Fibroblast of gingiva (primary cell): ENCODE measurements at regions not wholly inside any gene's neighbourhood (a gene's known extent, or its start where the extent isn't known, plus 50 kb on each side); places are given as distances from the start of the nearest gene placed in this dataset.

ENCODE experiments used
- DNase-seq: peaks from one replicate; pipeline ENCODE4 v3.0.0-alpha.2; 2011; ENCODE audit warnings: low read depth

- DNase-seq = no peak
These were observed 173.6 kb downstream of the ARHGAP12 start for GRCh38 chr10:31754803-31755624.

- no peak for DNase-seq
These were observed 174.9 kb downstream of the ARHGAP12 start for GRCh38 chr10:31753681-31754080.

GRCh38 chr10:31752170-31752569 is 176.5 kb downstream of the ARHGAP12 start:
- no peak for DNase-seq

DNA sequence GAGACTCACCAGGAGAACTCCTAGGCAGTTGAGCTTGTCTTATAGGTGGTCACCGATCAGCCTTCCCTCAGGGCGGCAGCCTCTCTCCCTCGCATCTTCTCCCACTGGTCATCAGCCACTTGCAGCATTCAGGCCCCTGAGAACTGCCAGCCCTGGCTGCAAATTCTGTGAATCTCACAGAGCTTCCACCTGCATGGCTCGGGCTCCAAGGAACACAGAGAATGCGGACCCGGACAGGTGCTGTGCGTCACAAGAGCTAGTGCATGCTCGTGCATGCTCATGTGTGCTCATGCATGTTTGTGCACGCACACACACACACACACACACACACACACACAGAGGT is 176.9 kb downstream of the ARHGAP12 start:
- no peak for DNase-seq

DNA sequence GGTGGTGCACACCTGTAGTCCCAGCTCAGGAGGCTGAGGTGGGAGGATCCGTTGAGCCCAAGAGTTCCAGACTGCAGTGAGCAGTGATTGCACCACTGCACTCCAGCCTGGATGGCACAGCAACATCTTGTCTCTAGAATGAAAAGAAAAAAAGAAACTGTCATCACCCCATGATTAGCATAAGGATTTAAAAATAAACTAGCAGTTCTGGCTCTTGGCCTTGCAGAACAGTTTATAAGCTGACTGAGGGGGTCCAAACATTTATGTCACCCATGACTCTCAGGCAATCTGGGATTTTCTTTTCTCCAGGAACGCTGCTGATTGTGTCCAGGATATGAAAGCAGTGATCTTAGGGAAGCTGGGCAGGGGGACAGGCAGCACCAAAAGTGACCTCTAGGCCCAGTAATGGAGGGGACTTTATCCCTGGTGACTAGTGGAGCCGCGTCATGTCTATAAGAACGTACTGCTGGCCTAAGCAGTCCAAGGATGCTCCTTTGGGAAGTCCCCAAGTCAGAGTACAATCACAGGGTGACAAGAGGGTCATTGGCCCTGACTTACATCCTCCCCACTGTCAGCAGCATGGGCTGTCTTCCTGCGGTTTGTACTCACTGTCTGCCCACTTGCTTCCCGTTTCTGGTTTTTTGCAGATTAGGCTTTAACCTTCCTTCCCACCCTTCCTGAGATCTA is 177.4 kb downstream of the ARHGAP12 start:
- no peak for DNase-seq

DNA sequence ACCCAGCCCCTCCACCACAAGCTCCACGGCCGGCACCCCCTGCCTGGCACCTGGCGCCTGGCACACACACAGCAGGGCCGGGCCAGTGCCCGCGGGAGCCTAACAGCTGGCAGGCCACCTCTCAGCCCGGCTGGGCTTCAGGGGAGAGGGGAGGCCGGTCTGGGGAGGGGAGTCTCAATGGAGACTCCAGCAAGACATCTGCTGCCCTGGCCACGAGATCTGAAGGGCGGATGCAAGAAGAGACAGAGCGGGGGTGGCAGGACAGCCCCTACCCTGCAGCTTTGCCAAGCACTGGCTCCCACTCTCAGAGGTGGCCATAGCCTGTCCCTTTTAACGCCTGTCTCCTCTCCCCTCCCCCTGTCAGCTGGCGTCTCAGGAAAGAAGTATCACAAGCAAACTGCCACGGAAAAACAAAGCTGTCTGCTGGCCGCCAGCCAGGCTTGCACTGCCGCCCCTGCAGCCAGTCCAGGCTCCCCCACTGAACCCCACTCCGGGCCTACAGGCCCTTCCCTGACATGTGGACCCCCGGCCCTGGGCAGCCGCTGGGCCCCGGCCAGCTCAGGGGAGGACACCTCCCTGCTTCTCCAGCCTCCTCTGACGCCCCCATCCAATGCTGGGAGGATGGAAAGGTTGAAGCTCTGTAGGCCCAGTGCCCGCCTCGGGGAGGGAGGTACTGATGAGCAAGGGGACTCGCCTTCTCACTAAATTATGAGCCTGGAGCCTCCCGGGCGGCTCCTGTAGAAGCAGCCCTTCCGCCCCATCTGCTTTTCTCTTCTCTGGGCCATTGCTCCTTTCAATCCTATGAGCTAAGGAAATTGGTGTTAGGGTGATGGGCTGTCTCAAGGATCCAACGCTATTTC is 178.4 kb downstream of the ARHGAP12 start:
- no peak for DNase-seq

DNA sequence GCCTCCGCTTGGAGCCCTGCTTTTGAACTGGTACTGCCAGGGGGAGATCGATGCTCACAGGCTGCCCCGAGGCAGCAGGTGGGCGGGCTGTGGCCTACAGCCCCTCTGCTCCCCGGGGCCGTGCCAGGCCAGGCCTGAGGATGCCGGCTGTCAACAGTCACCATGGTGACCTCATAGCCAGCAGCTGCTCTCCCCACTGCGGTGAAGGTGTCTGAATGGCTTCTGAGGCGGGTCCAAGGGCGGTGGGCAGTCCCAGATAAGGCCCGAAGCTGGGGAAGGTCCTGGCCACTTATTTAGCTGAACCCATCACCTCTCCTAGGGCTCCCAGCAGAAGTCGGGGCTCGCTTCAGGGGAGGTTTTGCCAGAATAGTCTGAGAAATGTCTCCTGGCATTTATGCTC is 179.3 kb downstream of the ARHGAP12 start:
- no peak for DNase-seq

- peak; percentile 58 for DNase-seq
These were observed 182.8 kb downstream of the ARHGAP12 start for GRCh38 chr10:31745612-31746376.

- DNase-seq = no peak
These were observed 184.6 kb downstream of the ARHGAP12 start for GRCh38 chr10:31744025-31744424.

DNA sequence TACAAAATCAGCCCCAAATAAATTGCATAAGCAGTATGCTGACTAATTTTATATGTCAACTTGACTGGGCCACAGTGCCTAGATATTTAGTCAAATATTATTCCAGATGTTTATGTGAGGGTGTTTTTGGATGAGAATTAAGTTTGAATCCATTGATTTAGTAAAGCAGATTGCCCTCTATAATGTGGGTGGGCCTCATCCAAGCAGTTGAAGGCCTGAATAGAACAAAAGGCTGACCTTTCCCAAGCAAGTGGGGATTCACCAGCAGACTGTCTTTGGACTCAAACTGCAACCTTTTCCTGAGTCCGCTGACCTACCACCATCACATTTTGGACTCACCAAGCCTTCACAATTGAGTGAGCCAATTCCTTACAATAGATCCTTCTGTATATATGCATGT is 186.4 kb downstream of the ARHGAP12 start:
- DNase-seq = no peak

DNA sequence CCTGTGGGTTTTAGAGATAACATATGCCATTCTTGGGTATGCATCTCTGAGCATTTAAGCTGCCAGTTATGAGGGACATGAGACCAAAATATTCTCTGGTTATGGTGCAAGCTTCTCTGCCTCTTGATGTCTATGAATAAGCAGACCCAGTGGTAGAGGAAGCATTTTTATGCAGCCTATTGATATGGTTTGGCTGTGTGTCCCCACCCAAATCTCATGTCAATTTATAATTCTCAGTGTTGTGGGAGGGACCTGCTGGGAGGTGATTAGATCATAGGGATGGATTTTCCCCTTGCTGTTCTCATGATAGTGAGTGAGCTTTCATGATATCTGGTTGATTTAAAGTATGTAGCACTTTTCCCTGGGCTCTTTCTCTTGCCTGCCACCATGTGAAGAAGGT is 187.2 kb downstream of the ARHGAP12 start:
- DNase-seq = no peak

- peak; percentile 86 for DNase-seq
These were observed 188.9 kb downstream of the ARHGAP12 start for GRCh38 chr10:31739711-31740110.

- DNase-seq = no peak
These were observed 189.5 kb downstream of the ARHGAP12 start for GRCh38 chr10:31739146-31739545.

GRCh38 chr10:31731711-31732110 is 196.9 kb downstream of the ARHGAP12 start:
- no peak for DNase-seq

GRCh38 chr10:31730776-31731175 is 197.9 kb downstream of the ARHGAP12 start:
- DNase-seq = no peak

DNA sequence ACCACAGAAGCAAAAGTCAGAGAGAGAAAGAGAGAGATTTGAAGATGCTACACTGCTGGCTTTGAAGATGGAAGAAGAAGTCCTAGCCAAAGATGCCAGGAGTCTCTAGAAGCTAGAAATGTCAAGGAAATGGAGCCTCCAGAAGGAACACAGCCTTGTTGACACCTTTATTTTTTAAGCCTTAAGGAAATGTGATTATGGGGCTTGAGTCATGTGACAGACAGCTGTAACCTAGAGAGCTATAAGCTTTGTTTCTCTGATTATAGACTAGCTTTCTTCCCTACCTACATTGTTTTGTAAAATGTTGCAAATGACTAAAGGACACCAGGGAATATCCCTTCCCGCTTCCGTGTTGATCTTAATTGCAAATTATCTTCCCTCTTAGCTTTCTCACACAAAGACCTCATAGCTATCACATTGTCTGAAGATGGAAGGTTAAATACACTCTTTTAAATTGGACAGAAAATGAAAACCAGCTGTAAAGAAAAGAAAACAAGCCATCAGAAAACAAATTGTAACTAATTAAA is 199.9 kb downstream of the ARHGAP12 start:
- DNase-seq = no peak

GRCh38 chr10:31725436-31725835 is 203.2 kb downstream of the ARHGAP12 start:
- no peak for DNase-seq

GRCh38 chr10:31724296-31724695 is 204.3 kb downstream of the ARHGAP12 start:
- no peak for DNase-seq

DNA sequence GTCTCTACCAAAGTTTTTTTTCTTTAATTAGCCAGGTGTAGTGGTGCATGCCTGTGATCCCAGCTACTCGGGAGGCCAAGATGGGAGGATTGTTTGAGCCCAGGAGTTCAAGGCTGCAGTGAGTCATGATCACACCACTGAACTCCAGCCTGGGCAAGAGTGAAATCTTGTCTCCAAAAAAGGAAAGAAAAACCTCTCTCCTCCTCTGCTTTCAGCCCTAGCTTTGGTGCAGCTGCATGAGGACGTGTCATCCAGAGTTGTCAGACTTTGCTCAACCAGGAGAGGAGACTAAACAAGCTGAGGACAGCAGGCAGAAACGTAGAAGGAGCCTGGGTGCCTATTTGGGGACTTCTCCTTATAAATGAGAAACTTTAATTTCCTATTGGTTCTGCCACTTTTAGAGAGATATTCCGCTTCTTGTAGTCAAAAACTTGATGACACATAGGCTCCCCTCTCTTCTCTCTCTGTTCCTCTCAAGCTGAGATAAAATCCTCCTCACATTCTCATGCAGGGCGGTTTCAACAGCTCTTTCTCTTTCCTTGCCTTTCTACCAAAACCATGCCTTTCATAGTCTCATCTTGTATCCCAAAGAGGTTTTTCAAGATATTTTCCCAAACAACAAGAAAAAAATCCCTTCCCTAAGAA is 205.4 kb downstream of the ARHGAP12 start:
- DNase-seq = no peak

GRCh38 chr10:31721096-31721495 is 207.5 kb downstream of the ARHGAP12 start:
- no peak for DNase-seq

DNA sequence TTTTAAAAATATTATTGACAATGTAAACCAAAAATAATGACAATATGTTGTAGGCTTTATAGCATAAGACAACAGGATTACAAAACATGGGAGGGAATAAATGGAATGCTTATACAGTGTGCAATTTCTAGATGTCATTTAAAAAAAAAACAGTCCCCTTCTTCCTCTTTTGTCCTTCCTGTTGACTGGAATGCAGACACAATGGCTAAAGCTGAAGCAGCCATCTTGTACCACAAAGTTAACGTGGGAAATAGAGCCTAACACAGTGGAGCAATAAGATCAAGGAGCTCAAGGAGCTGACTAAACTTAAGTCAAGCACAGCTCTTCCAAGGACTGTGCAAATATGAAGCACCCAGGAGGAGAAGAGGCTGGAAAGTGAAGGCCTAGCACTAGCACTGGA is 208.1 kb downstream of the ARHGAP12 start:
- DNase-seq = no peak
